BLaER1 treated with 17β-estradiol and CSF1 and Interleukin-3, amounts not matched to agents 10 nM and 100 nM (cell line): ENCODE measurements at regions not wholly inside any gene's neighbourhood (a gene's known extent, or its start where the extent isn't known, plus 50 kb on each side); places are given as distances from the start of the nearest gene placed in this dataset.
"Not testable (repeated sequence)": the region's sequence is repeated elsewhere in the genome, so short reads cannot be mapped to it uniquely, and the experiment has no call there.

Source experiments
- H3K27ac ChIP-seq, 11 experiments: shearing (Covaris generic); formaldehyde crosslinking; 2 replicates each; pipeline ENCODE4 v1.8.1; 2022
- H3K27me3 ChIP-seq, 11 experiments: shearing (Covaris generic); formaldehyde crosslinking; 2 replicates each; pipeline ENCODE4 v1.8.1; 2022
- H3K36me3 ChIP-seq, 11 experiments: shearing (Covaris generic); formaldehyde crosslinking; 2 replicates each; pipeline ENCODE4 v1.8.1; 2022
- H3K4me1 ChIP-seq, 10 experiments: shearing (Covaris generic); formaldehyde crosslinking; 2 replicates each; pipeline ENCODE4 v1.8.1; 2022
- H3K4me2 ChIP-seq, 11 experiments: shearing (Covaris generic); formaldehyde crosslinking; 2 replicates each; pipeline ENCODE4 v1.8.1; 2022
- H3K4me3 ChIP-seq, 10 experiments: shearing (Covaris generic); formaldehyde crosslinking; 2 replicates each; pipeline ENCODE4 v1.8.1; 2022
- H3K9ac ChIP-seq, 11 experiments: shearing (Covaris generic); formaldehyde crosslinking; 2 replicates each; pipeline ENCODE4 v1.8.1; 2022
- H3K9me3 ChIP-seq, 11 experiments: shearing (Covaris generic); formaldehyde crosslinking; replicated peaks in 1 of 11; 2 replicates each; pipeline ENCODE4 v1.8.1; 2022
- H4K20me1 ChIP-seq, 11 experiments: shearing (Covaris generic); formaldehyde crosslinking; 2 replicates each; pipeline ENCODE4 v1.8.1; 2022
- Cebpa-rat ChIP-seq, 11 experiments: shearing (Covaris generic); IDR thresholded peaks; 2 replicates each; pipeline ENCODE4 v1.8.1; 2022

DNA sequence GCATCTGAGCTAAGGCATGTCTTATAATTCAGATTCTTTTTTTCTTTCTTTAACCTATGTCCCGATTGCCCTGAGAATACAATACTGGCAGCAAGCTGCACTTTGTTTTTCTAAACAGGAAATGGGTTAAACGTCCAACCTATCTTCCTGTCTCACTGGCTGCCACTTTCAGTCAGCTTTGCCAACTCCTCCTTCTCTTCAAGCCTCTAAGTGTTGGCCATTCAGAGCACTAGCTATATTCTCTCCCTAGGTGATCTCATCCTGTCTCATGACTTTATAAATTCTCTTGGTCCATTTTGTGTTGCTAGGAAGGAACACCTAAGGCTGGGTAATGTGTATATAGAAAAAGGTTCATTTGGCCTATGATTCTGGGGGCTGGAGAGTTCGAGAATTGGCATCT, 109.5 kb upstream of the TSC22D1 start:
- Histone ChIP-seq H3K36me3 (no peaks in the 10 kb centered on the region), H3K4me2 (no peak overlapping the region), H3K9ac (no peak overlapping the region), H3K27me3 (no peaks in the 10 kb centered on the region), H4K20me1 (no peaks in the 10 kb centered on the region), H3K27ac (no peak overlapping the region), H3K9me3 (peaks cover 10 to 32% (median 25%) of the 10 kb centered on the region in 11 experiments; a peak in 20 of 22 replicates), H3K4me3 (no peak overlapping the region), H3K4me1 (no peaks in the 10 kb centered on the region)
- no peak for TF ChIP-seq Cebpa-rat (IDR thresholded peaks at IDR 0.05)

DNA sequence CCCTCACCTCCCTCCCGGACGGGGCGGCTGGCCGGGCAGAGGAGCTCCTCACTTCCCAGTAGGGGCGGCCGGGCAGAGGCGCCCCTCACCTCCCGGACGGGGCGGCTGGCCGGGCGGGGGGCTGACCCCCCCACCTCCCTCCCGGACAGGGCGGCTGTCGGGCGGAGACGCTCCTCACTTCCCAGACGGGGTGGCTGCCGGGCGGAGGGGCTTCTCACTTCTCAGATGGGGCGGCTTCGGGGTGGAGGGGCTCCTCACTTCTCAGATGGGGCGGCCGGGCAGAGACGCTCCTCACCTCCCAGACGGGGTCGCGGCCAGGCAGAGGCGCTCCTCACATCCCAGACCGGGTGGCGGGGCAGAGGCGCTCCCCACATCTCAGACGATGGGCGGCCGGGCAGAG, 106.3 kb upstream of the TSC22D1 start:
- not testable (repeated sequence) for H3K27ac ChIP-seq, H3K27me3 ChIP-seq, H4K20me1 ChIP-seq, H3K4me2 ChIP-seq, H3K4me3 ChIP-seq, H3K36me3 ChIP-seq, H3K4me1 ChIP-seq, H3K9ac ChIP-seq
- H3K9me3 ChIP-seq = peaks cover 18 to 42% (median 33%) of the 10 kb centered on the region in 11 experiments

DNA sequence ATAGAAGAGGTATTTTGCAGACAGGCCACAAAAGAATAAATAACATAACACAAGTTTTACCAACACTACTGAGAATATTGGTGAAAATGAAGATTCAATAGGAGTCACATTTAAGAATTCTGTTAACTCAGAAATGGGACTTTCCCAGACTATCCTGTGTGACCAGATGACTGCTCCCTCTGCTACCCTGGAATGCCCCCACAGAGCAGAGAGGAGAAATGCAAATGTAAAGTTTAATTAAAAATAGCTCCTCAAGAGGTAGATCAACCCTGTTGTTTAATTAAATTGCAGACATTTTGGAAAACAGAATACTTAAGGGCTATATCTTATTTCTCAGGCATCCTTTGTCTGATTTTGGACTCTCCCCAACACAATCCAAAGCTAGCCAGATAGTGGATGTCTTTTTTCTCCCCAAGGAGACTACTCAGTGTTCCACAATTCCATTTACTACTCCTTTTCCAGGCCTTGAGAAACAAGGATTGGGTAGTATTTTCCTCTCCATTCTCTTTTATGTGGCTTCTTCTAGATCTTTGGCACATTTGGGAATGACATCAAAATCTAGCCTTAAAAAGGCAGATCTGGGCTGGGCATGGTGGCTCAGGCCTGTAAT, 104.7 kb upstream of the TSC22D1 start:
- TF ChIP-seq Cebpa-rat (IDR thresholded peaks at IDR 0.05) = no peak
- no peaks in the 10 kb centered on the region for H3K27me3 ChIP-seq
- H3K36me3 ChIP-seq = no peaks in the 10 kb centered on the region
- no peak overlapping the region for H3K9ac ChIP-seq
- peaks cover 18 to 36% (median 30%) of the 10 kb centered on the region in 11 experiments for H3K9me3 ChIP-seq
- H3K4me3 ChIP-seq = no peak overlapping the region
- no peaks in the 10 kb centered on the region for H3K4me1 ChIP-seq
- no peaks in the 10 kb centered on the region for H4K20me1 ChIP-seq
- no peak overlapping the region for H3K4me2 ChIP-seq
- H3K27ac ChIP-seq = no peak overlapping the region

DNA sequence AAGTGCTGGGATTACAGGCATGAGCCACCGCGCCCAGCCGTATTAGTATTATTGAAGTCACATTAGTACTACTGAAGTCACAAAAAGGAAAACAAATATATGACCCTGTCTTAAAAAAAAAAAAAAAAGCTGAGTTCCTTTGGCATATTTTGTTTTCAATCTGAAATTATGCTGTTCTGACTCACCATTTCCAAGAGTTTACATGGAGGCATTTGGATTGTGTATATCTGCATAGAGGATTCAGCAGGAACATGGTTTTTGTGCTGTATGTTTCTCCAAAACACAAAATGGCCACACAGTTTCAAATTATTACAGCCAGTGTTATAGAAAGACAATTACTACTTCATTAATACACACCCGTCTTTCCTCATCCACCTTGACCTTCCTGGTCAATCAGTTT, 103.5 kb upstream of the TSC22D1 start:
- no peak overlapping the region for H3K9ac ChIP-seq
- H3K27me3 ChIP-seq = no peaks in the 10 kb centered on the region
- no peak overlapping the region for H3K4me2 ChIP-seq
- H3K27ac ChIP-seq = no peak overlapping the region
- no peak overlapping the region for H3K4me3 ChIP-seq
- no peaks in the 10 kb centered on the region for H3K4me1 ChIP-seq
- H3K36me3 ChIP-seq = no peaks in the 10 kb centered on the region
- H3K9me3 ChIP-seq = peaks cover 17 to 33% (median 27%) of the 10 kb centered on the region in 11 experiments; a peak in 21 of 22 replicates
- no peaks in the 10 kb centered on the region for H4K20me1 ChIP-seq
- no peak for TF ChIP-seq Cebpa-rat (IDR thresholded peaks at IDR 0.05)

DNA sequence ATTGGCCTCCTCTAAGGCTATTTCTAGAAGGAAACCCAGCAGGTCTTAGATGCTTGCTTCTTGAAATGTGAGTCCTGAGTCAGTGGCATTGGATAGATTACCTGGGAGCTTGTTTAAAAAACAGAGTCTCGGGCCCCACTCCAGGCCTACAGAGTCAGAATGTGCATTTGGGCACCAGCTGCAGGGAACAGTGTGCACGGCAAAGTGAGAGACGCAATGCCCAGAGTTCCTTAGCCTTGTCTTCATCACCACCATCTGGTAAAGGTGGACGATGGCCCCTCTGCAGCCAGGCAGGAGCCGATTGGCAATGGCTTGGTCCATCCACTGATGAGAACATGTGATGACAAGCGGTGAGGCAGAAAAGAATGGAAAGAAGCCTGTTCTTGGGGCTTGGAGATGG, 102.1 kb upstream of the TSC22D1 start:
- Histone ChIP-seq H3K4me1 (no peaks in the 10 kb centered on the region), H3K27me3 (no peaks in the 10 kb centered on the region), H3K4me3 (no peak overlapping the region), H3K36me3 (no peaks in the 10 kb centered on the region), H3K9ac (no peak overlapping the region), H3K9me3 (peaks cover 16 to 26% (median 20%) of the 10 kb centered on the region in 11 experiments; a peak in 21 of 22 replicates), H3K4me2 (no peak overlapping the region), H3K27ac (no peak overlapping the region), H4K20me1 (no peaks in the 10 kb centered on the region)
- no peak for TF ChIP-seq Cebpa-rat (IDR thresholded peaks at IDR 0.05)

DNA sequence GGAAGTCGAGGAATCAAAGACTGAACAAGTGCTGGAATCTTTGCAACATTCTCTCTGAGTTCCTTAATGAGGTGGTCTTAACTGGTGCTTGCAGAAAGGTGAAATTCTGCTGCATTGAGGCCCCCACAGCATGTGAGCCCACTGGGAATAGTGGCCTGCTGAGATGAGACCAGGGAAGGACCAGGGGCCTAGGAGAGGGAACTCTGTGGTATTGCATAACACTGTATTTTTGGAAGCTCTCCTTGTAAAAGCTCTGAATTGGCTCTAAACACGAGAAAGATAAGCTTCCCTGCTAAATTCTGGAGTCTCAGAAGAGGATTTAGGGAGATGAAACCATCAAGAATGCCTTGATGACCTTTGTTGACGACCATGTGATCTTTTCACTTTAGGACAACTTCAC, 100.4 kb upstream of the TSC22D1 start:
- Histone ChIP-seq H3K36me3 (no peaks in the 10 kb centered on the region), H3K27me3 (no peaks in the 10 kb centered on the region), H3K4me2 (no peak overlapping the region), H3K9ac (no peak overlapping the region), H3K4me3 (no peak overlapping the region), H3K4me1 (no peaks in the 10 kb centered on the region), H3K27ac (no peak overlapping the region), H3K9me3 (peaks cover 15 to 18% (median 16%) of the 10 kb centered on the region in 11 experiments; a peak in 21 of 22 replicates), H4K20me1 (no peaks in the 10 kb centered on the region)
- TF ChIP-seq Cebpa-rat (IDR thresholded peaks at IDR 0.05) = peak in 1 of 11 experiments; percentile 43; a peak in 1 of 22 replicates

DNA sequence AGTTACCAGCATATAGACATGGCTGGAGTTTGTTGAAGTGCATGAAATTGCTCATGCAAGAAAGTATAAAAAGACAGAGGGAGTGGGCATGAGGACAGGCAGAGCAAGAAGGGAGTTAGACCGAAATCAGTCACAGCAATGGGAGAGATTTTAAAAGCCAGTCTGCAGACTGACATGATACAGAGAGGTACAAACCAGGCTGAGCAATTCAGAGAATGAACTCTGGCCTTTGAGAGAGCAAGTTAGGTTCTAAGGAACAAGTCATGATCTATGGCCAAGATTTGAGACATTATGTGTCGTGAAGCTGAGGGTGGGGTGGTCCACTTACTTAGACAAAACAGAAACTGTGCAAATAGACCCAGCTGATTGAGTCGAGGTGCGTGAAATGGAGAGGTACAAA, 93.4 kb upstream of the TSC22D1 start:
- Histone ChIP-seq H3K27ac (no peak overlapping the region), H3K4me3 (no peak overlapping the region), H3K9ac (no peak overlapping the region), H3K4me2 (no peak overlapping the region), H3K27me3 (no peaks in the 10 kb centered on the region), H4K20me1 (no peaks in the 10 kb centered on the region), H3K36me3 (no peaks in the 10 kb centered on the region), H3K9me3 (0 out of 22 replicates have a peak, but pooled peaks cover 0 to 5% (median 0%) of the 10 kb centered on the region in 11 experiments), H3K4me1 (peaks cover 6 to 11% (median 8%) of the 10 kb centered on the region in 10 experiments; a peak in 18 of 20 replicates)
- no peak for TF ChIP-seq Cebpa-rat (IDR thresholded peaks at IDR 0.05)

DNA sequence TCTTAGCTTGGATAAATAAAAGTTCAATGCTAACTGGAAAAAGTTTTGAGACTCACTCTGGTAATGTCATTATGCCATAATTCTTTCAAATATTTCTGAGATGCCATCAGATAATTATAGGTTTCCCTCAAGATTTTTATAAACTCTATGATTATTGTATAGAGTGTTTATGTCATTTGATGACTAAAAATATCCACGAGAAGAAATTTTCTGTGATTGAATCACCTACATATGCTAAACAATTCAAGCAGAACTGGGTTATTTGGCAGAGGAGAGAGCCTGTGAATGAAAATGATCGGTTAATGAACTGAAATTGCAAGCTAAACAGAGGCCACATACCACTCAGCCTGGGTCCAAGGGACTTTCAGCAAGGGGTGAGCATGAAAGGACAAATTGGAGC, 92.6 kb upstream of the TSC22D1 start:
- H3K4me3 ChIP-seq = no peak overlapping the region
- no peaks in the 10 kb centered on the region for H3K36me3 ChIP-seq
- no peak overlapping the region for H3K27ac ChIP-seq
- H3K4me2 ChIP-seq = peak overlapping the region in 2 of 11 experiments; percentile 33 to 81; a peak in 3 of 22 replicates
- H3K9me3 ChIP-seq = 0 out of 22 replicates have a peak, but pooled peaks cover 0 to 5% (median 0%) of the 10 kb centered on the region in 11 experiments
- no peaks in the 10 kb centered on the region for H4K20me1 ChIP-seq
- H3K9ac ChIP-seq = no peak overlapping the region
- TF ChIP-seq Cebpa-rat (IDR thresholded peaks at IDR 0.05) = no peak
- H3K27me3 ChIP-seq = no peaks in the 10 kb centered on the region
- peaks cover 6 to 11% (median 8%) of the 10 kb centered on the region in 10 experiments; a peak in 18 of 20 replicates for H3K4me1 ChIP-seq

DNA sequence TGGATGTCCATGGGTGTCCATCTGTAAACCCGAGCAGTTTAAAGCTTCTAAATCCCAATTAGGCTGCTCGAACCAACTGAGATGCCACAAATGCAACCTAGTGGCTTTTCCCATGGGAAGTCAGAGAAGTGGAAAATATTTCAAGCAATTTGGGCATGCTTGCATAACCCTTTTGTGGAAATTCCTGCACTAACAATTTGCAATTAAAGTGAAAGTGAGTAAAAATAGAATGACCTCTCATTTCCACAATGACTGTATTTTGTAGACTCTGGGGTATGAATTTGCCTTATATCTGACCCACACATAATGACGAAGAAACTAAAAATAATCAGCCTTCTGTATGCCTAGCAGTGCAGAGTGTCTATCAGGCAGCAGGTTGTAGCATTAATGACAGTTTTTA, 91.8 kb upstream of the TSC22D1 start:
- peaks cover 6 to 11% (median 8%) of the 10 kb centered on the region in 10 experiments; a peak in 18 of 20 replicates for H3K4me1 ChIP-seq
- peak overlapping the region; percentile 10 to 81 (median 49); a peak in 20 of 22 replicates for H3K4me2 ChIP-seq
- H3K27me3 ChIP-seq = no peaks in the 10 kb centered on the region
- 0 out of 22 replicates have a peak, but pooled peaks cover 0 to 5% (median 0%) of the 10 kb centered on the region in 11 experiments for H3K9me3 ChIP-seq
- no peak overlapping the region for H3K9ac ChIP-seq
- no peaks in the 10 kb centered on the region for H3K36me3 ChIP-seq
- no peak for TF ChIP-seq Cebpa-rat (IDR thresholded peaks at IDR 0.05)
- H3K27ac ChIP-seq = no peak overlapping the region
- H4K20me1 ChIP-seq = no peaks in the 10 kb centered on the region
- H3K4me3 ChIP-seq = no peak overlapping the region

DNA sequence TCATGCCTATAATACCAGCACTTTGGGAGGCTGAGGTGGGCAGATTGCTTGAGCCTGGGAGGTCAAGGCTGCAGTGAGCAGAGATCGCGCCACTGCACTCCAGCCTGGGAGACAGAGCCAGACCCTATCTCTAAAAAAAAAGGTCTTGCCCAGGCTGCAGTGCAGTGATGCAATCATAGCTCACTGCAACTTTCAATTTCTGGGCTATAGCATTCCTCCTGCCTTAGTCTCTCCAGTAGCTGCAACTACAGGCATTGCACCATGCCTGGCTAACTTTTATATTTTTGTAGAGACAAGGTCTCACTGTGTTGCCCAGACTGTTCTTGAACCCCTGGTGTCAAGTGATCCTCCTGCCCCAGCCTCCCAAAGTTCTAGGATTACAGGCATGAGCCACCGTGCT, 90.4 kb upstream of the TSC22D1 start:
- H3K4me3 ChIP-seq, H4K20me1 ChIP-seq, H3K27me3 ChIP-seq, H3K4me2 ChIP-seq, H3K9me3 ChIP-seq, H3K9ac ChIP-seq, H3K27ac ChIP-seq, H3K36me3 ChIP-seq: not testable (repeated sequence)
- TF ChIP-seq Cebpa-rat (IDR thresholded peaks at IDR 0.05) = 0 out of 22 replicates have a peak, but pooled peaks of 1 of the 11 experiments have one; percentile 44
- peaks cover 6 to 11% (median 8%) of the 10 kb centered on the region in 10 experiments; a peak in 18 of 20 replicates for H3K4me1 ChIP-seq
